ENCODE measurements at regions not wholly inside any gene's neighbourhood (a gene's known extent, or its start where the extent isn't known, plus 50 kb on each side); places are given as distances from the start of the nearest gene placed in this dataset.

DNA sequence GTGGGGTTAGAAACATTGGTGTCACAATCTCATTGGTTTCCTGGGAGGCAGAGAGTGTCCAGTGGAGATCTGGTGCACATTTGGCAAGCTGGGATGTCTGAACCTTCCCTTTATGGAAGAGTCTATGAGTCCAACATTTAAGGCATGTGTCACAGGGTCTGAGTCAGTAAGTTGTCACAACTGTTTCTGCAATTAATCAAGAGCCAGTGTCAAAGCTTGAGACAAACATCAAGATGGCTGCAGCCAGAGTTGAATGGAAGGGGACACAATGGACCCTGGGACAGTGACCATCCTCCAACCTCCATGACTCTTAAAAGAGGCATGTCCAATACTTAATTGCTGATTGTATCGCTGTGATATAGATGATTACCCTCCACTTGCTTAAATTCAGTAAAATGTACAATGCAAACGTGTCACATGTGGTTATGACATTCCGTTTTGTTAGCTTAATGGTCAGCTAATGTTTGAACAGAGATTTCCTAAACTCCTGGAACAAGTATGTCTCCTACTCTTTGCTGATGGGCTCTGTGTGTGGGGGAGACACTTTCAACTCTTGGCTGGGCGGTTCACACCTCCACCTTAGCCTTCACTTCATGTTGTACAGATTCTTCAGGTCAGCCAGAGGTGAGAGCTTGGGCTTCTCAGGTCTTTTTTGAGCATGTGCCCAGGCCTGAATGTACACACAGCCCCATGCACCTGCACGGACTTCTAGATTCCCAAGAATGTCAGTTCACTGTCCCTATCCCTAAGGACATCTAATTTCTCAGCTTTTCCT is 79.9 kb upstream of the PRR23E start:
- no peak for DNase-seq

DNA sequence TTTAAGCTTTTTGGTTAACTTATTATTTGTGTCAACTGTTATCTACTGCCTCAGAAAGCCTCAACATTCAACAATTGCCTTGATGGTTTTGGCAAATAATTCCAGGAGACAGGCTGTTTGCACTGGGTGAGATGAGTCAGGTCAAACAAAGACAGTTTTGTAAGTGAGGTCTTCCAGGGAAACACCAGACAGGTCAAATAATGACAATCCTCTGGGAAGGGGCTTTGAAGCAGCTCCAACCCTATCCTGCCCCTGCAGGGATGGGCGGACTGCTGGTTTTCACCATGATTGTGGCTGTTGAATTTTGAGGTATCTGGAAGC is 79.4 kb upstream of the PRR23E start:
- no peak for DNase-seq

DNA sequence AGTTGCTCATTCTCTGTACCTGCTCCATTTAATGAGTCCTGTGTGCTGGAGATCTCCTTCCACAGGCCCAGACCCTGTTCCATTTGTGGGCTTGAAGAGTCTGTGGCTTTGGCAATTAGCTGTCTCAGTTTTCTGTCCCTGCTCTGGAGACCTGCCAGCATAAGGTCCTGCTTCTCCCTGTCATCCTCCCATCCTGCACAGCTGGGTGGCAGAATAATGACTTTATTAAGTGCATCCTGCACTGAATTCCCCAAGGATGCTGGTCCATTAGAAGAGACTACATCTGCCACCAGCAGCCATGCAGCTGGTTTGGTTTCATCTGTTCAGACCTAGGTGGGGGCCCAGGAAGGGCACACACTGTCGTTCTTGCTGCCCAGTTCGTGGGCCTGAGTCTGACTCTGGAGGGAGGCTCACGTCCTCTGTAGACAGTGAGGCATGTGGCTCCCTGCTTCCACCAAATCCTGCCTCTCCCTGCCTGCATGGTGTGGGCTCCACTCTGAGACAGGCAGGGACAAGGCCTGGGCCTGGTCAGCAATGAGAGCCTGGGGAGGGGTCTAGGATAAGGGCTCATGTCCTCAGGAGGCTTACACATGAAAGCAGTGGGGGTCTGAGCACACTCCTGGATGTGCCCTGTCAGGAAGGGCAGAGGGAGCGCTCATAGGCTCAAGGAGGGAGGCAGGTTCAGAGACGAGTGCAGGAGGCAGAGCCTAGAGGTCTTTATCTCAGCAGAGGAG is 78.4 kb upstream of the PRR23E start:
- DNase-seq, result peak; percentile 37

DNA sequence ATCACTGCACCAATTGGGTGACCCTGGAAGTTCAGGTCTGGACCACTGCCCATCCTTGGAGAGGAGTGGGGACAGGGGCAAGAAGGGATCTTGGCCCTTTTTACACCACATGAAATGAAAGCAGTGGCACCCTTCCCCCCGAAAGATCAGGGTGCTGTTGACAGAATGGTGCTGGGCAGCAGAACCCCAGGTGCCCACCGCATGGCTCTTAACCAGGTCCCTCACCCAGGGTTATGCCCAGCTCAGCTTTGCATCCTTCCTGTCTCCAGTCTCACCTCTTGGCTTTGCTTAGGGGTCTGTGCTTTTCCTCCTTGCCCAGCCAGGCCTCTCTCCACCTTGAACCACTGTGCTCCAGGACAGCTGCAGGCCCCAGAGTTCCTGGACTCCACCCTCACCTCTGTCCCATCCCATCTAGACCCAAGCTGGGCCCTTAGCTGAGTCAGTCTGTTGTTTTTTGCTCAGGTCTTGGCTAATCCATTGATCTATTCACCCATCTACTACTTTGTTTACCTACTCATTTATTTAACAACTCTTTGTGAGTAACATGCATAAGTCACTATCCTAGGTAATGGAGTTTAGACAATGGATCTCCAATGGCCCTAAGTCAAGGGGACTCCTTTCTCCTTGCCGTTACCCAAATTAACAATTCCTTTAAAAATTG is 77.1 kb upstream of the PRR23E start:
- no peak for DNase-seq

DNA sequence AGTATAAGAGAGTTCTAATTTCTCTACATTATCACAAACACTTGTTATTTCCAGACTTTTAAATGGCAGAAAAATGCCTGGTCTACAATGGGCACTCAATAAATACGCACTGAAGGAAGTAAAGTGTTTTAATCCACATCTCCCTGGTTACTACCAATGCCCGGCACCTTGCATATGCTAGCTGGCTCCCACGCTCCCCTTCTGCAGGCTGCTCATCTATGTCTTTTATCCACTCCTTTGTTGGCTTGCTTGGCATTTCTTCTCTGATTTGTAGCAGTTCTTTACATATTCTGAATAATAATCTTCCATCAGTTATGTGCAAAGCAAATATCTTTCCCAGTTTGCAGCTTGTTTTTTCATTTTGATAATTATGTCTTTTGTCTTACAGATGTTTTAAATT is 74.6 kb upstream of the PRR23E start:
- DNase-seq, result no peak

DNA sequence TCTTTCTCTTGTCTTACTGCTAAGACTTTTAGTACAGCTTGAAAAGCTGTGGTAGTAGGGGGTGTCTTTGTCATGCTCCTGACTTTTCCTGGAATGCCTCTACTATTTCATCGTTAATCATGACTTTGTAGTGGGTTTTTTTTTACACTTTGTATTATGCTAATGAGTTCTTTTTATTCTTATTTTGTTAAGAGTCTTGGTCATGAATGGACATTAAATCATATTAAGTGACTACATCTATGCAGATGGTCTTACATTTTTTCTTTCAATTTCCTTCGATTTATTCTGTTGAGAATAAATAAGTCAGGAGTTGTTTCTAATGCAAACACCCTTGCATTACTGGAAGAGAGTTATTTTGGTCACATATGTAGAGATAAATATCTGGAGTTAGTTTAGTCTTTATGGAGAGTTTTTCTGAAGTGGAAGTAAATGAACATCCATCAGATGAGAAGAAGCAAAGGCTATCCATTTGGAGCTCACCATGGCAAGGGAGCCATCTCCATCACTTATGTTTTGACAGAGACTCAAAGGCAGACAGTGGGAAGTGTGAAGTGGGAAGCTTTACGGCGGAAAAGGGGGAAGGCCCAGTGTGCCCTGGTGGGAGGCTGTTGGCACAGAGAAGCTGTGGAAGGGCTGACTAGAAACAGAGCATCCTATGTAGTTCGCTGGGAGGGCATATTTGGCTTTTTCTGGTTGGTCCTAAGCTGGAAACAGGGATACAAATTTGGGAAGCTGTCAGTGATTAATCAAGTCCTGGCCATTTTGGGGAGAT is 73.1 kb upstream of the PRR23E start:
- no peak for DNase-seq

DNA sequence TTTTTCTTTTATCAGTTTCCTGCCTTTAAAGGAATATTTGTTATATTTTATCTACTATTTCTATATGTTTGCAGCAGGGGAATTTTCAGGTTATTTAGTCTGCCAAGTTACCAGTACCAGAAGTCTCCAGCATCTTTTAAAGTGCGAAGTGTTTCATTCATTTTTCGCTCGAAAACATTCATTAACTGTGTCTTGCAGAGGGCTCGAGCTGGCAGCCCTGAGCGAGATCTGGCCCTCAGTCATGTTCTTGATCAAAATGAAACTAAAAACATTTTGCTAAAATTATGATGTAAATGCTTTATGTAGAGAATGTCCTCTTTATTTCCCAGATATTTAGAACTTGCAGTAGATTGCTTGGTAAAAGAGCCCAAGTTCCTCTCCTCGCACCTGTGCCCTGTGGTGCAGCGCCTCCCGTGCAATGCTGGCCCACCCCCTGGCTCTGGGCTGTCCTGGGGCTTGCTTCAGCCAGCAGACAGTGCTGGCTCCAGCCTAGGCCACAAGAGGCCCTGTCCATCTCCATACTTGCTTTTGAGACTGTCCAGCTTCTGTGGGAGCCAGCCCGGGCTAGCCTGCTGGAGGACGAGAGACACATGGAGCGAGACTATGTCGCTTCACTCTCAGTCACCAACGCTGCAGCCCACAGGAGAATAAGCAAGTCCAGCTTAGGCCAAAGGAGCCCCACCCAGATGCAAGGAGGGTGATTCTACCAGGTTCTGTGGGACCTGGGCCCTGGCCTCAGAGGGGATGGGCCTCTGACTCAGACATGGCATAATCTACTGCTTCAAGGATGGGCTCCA is 71.9 kb upstream of the PRR23E start:
- no peak for DNase-seq

DNA sequence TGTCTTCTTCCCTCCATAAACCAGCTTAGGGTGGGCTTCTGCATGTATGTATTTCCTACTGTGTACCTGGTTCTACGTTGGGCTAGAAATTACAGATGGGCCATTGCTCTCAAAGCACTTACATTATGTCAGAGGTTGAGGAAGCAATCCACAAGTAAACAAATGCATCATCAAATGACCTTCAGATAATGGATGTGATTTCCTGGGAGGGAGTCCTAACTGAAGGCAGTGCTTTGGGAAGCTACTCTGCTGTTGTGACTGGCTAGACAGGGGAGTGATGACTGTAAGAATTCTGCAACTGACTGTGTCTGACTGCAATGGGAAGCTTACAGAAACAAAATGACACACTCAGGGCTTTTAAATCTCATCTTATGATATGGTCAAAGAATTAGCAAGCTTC is 71.0 kb upstream of the PRR23E start:
- DNase-seq, result no peak

DNA sequence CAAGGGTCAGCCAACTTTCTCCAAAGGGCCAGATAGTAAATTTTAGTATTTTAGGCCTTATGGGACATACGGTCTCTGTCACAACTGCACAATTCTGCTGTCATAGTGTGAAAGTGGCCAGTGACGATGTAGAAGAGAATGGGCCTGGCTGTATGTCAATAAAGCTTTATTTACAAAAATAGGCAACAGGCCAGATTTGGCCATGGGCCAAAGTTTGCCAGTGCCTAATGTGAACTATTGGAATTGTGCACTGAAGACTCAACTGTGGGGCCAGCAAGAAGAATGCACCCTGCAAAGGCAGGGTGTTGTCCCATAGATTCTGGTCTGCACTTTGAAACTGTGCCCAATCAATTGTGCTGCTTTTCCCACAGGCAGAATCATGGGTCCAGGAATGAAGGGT is 69.4 kb upstream of the PRR23E start:
- DNase-seq, result no peak

DNA sequence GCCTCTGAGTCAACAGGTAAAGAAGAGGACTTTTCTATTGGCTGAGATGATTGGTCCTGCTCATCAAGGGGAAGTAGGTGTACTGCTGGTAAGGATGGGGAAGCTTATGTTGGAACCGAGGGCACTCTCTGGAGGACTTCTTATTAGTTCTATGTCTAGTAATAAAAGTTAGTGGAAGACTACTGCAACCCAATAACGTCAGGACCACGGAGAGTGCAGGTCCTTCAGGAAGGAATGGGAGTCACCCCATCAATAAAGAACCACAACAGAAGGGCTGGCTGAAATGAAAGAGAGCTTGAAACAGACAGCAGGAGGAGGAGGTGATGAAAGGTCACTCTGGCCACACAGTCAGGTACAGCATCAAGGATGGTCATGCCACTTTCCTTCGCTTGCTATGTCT is 68.8 kb upstream of the PRR23E start:
- no peak for DNase-seq

DNA sequence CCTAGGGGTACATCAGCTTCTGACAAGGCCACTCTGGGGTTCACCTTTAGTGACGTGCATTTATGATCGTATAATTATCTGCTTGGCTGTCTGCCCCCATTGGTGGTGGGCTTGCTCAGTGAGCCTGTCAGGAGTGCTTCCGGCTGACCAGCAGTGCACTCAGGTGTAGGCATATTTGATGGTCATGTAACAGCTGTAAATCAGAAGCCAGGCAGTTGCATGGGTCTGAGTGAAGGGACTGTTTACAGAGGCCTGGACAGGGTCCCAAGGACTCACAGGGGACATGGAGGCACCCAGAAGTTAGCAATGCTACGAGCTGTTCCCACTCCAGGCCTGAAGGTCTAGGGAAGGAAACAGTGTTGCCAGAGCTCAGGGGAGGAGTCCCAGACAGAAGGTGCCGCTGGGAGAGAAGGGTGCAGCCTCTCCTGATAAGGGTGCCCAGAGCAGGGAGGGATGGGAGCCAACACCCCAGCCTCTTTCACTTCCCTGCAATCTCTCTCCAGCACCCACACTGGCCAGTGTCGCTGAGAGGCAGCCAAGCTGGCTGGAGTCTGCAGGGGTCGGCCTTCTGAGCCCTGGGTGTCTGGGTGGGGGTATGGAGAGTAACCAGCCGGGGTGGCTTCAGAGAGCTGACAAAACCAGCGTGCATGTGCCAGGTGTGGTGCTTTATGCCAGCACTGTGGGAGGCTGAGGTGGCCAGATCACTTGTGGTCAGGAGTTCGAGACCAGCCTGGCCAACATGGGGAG is 61.3 kb upstream of the PRR23E start:
- DNase-seq, result no peak

DNA sequence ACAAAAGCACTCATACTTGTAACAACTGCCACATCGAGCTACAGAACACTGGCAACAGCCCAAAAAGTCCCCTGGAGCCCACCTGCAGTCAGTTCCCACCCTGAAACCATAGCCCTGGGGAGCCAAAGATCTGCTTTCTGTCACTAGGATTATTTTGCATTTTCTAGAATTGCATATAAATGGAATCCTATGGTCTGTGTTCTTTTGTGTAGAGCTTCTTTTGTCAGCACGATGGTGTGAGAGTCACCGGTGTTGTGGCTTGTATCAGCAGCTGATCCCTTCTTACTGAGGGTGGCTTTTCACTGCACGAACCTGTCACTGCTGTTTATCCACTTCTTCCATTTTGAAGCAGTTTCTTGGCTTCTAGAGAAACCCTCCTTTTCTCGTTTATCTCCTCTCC is 60.1 kb upstream of the PRR23E start:
- DNase-seq, result peak; percentile 25

DNA sequence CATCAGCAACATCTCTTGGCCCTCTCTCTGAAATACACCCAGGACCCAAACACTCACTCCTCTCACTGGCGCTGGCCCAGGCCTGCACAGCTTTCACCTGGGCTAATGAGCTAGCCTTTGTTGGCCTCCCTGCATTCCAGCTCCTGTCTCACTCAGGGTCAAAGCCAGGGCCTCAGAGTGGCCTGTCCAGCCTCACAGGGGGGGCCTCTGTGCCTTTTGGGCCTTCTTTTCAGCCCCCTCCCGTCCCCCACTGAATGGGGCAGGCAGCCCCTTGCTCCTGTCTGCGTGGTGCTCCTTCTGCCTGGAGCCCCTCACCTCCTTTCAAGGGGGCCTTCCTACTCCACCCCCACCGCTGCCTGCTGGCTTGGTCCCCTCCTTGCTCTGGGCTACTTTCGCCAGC is 59.0 kb upstream of the PRR23E start:
- DNase-seq, result no peak

DNA sequence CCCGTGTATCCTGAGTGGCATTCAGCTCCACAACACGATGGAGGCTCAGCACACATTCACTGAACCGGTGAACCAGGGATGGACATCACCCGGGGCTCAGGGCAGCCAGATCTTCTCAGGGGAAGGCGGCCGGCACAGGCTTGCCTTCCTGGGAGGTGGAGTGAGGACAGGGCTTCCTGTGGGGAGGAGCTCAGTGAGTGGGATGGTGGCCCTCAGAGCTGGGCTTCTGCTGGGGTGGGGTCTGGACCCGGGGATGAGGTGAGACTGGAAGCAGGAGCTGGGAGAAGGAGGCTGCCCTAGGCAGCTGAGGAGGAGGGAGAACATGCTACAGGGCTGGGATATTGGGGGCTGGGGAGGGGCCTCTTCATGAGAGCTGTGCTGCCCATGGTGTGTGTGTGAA is 58.5 kb upstream of the PRR23E start:
- no peak for DNase-seq

DNA sequence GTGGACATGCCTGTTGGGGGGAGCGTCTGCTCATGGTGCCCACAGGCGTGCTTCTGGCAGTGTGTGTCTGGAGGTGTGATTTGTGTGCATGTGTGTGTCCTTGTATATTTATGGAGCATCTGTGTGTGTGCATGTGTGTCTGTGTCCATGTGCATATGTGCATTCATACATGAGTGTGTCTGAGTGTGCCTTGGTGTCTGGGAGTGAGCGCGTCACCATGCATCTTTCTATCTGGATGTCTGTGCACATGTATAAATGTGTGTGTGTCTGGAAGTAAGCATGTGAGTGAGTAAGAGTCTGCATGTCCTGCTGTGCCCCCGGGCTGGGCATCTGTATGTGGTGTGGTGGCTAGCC is 58.1 kb upstream of the PRR23E start:
- no peak for DNase-seq

DNA sequence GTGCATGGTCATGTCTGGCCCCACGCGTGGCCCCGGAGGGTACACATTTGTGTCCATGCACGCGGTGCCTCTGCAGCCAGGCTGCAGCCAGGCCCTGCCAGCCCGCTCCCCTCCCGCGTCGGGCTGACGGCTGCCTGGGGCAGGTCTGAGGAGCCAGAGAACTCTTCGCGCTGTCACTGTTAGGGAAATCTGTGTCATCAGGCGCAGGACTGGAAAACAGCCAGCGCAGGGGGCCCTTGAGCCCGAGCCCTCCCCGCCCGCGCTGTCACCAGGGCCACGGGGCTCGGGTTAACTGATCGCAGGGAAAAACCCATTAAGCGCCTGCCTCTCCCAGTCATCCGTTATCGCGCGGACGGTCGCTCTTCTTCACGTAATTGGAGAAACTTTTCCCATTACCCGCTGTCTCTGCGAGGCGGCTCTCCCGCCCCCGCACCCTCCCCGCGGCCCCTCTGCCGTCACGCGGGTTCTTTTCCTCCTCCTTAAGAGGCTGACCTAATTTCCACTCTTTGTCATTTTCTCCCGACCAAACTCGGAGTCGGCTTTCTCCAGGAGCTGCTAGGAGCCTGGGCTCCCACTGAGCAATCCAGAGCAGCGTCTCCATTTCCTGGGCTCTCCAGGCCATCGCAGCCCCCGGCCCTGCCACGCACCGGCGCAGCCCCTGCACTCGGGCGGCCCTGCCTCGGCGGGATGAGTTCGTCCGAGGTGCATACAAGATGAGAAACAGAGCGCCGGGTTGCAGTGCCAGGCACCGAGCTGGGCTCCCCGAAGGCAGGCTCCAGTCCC is 57.5 kb upstream of the PRR23E start:
- no peak for DNase-seq

DNA sequence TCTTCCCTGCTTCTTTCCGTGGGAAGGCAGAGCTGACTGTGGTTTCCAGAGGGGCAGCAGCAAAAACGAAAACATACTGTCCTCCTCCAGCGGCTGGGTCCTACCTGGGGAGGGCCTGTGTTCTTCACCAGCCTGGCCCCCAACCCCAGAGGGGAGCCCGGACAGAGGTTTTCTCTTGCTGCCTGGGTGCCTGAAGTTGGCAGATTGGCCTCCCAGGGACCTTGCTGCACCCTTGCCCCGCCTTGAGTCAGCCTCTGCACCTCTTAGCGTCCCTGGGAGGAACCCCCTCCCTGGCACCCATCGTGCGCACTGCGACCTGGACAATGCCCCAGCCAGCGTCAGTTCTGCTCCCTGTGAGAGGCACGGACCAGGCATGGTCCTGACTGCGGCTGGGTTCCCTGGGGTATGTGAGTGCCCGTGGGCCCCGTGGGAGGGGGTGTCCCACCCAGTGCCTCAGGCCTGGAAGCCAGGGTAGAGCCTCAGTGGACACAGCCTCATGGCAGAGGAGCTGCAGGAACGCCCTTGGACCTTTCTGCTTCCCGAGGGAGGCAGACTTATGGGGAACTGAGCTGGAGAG is 56.8 kb upstream of the PRR23E start:
- no peak for DNase-seq

DNA sequence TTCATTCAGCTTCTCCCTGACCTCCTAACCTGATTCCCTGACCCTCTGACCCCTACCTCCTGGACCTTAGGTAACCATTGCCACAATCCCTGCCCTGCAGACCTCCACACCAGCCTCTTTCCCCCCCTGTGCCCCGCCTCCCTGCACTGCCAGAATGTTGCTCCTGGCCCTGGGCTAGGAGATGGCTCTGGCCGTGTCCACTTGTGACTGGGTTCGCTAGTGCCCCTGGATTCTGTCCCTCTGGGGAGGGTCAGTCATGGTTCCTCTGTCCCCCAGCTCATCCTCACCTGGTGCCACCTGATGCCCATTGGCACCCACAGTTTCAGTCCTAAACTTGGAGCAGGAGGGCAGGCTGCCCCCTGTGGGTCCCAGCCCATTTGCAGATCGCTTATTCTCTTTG is 56.2 kb upstream of the PRR23E start:
- DNase-seq, result no peak

DNA sequence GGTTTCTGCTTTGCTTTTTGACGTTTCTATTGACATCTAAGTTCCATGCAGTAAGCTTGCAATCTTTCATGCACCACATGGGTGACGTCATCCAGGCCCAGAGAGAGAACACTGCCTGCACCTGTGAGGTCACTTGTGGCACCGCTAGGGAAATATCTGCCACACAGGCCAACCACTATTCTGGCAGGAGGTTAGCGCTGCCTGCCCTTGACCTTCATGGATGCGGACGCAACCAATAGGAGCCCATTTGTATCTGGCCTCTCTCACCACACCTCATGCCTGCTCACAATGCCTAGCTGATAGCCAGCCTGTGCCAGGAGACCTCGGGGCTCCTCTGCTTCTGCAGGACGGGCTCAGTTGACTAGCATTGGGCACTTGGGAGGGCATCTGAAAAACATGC is 55.8 kb upstream of the PRR23E start:
- no peak for DNase-seq

DNA sequence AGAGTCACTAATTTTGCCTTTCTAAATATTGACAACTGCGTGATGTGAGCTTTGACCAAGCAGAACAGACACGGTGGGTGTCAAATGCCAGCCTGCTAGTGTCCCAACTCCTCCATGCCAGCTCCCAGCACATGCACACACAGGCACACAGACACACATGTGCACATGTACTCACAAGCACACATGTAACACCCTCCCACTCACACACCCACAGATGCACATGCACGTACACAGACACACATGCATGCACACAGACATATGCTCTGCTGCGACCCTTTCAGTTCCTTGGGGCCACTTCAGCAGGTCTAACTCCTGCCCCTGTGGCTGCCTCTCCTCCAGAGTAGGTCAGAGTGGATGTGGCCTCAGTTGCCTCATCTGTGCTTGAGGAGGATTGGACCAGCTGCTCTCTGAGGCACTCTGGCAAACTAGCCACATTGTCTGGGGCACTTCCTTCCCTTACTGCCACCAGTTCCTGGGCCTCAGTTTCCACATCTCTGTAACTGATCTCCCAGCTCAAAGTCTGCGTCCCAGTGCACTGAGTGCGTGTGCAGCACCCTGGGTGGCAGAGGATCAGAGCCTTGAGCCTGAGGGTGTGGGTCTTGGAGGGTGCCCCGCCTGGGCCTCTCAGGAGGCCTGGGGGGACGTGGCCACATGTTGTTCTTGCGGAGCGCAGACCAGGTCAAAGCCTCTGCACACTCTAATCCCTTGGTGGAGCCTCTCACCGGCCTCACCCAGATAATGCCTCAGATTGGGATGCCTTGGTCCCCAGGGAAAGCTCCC is 55.0 kb upstream of the PRR23E start:
- DNase-seq, result no peak

Measured in NCI-H1105 treated with DMSO at 0.1 percent for 48 hours (cell line).